22Rv1 (cell line): ENCODE measurements at regions not wholly inside any gene's neighbourhood (a gene's known extent, or its start where the extent isn't known, plus 50 kb on each side); places are given as distances from the start of the nearest gene placed in this dataset.

ENCODE experiments used
- CTCF ChIP-seq: fragments of 450-650 bp; IDR thresholded peaks from 2 replicates; pipeline ENCODE4 v1.5.1; 2017; ENCODE audit warnings: mild to moderate bottlenecking
- ZFX ChIP-seq: fragments of 450-650 bp; IDR thresholded peaks from 2 replicates; pipeline ENCODE4 v1.6.1; 2017; ENCODE audit warnings: antibody characterized with exemption, borderline replicate concordance

- TF ChIP-seq CTCF (no peak), ZFX (no peak)
Measured at GRCh38 chr10:124262971-124263370, 155.8 kb downstream of the OAT start.
